ENCODE measurements at regions not wholly inside any gene's neighbourhood (a gene's known extent, or its start where the extent isn't known, plus 50 kb on each side); places are given as distances from the start of the nearest gene placed in this dataset.

GRCh38 chr5:2048664-2049063 lies 165.9 kb upstream of the IRX4 start:
- Histone ChIP-seq H3K4me1 (ENCODE audit: low read depth, poor library complexity, severe bottlenecking) (no peaks in the 10 kb centered on the region), H3K27me3 (ENCODE audit: insufficient read depth, low read depth) (no peaks in the 10 kb centered on the region), H3K36me3 (ENCODE audit: insufficient read depth) (no peaks in the 10 kb centered on the region), H3K9ac (no peak overlapping the region), H3K4me2 (no peak overlapping the region), H3K4me3 (IDR thresholded peaks at IDR 0.05; ENCODE audit: insufficient read depth, low read depth, low read length) (no peak overlapping the region), H3K27ac (no peak overlapping the region), H2AFZ (ENCODE audit: low read depth) (no peak overlapping the region), H4K20me1 (ENCODE audit: insufficient read depth) (no peaks in the 10 kb centered on the region), H3K79me2 (ENCODE audit: insufficient read depth, low read depth) (no peaks in the 10 kb centered on the region)
- TF ChIP-seq CTCF (conservative IDR thresholded peaks at IDR 0.05; ENCODE audit: low read depth, low read length), result no peak

GRCh38 chr5:2047341-2047927 lies 164.7 kb upstream of the IRX4 start:
- Histone ChIP-seq H3K4me1 (ENCODE audit: low read depth, poor library complexity, severe bottlenecking) (no peaks in the 10 kb centered on the region), H4K20me1 (ENCODE audit: insufficient read depth) (no peaks in the 10 kb centered on the region), H3K4me3 (IDR thresholded peaks at IDR 0.05; ENCODE audit: insufficient read depth, low read depth, low read length) (no peak overlapping the region), H3K4me2 (no peak overlapping the region), H3K79me2 (ENCODE audit: insufficient read depth, low read depth) (no peaks in the 10 kb centered on the region), H3K36me3 (ENCODE audit: insufficient read depth) (no peaks in the 10 kb centered on the region), H3K27me3 (ENCODE audit: insufficient read depth, low read depth) (no peaks in the 10 kb centered on the region), H3K9ac (no peak overlapping the region), H2AFZ (ENCODE audit: low read depth) (no peak overlapping the region), H3K27ac (no peak overlapping the region)
- TF ChIP-seq CTCF (conservative IDR thresholded peaks at IDR 0.05; ENCODE audit: low read depth, low read length), result no peak

- H3K9ac ChIP-seq, result no peak overlapping the region
- no peaks in the 10 kb centered on the region for H3K4me1 ChIP-seq (ENCODE audit: low read depth, poor library complexity, severe bottlenecking)
- TF ChIP-seq CTCF (conservative IDR thresholded peaks at IDR 0.05; ENCODE audit: low read depth, low read length), result no peak
- H3K27me3 ChIP-seq (ENCODE audit: insufficient read depth, low read depth), result no peaks in the 10 kb centered on the region
- H3K27ac ChIP-seq, result no peak overlapping the region
- H4K20me1 ChIP-seq (ENCODE audit: insufficient read depth), result no peaks in the 10 kb centered on the region
- no peak overlapping the region for H2AFZ ChIP-seq (ENCODE audit: low read depth)
- H3K4me2 ChIP-seq, result no peak overlapping the region
- no peaks in the 10 kb centered on the region for H3K36me3 ChIP-seq (ENCODE audit: insufficient read depth)
- no peak overlapping the region for H3K4me3 ChIP-seq (IDR thresholded peaks at IDR 0.05; ENCODE audit: insufficient read depth, low read depth, low read length)
- no peaks in the 10 kb centered on the region for H3K79me2 ChIP-seq (ENCODE audit: insufficient read depth, low read depth)
These were observed 161.3 kb upstream of the IRX4 start for GRCh38 chr5:2044041-2044440.

GRCh38 chr5:2039180-2039531 lies 156.4 kb upstream of the IRX4 start:
- Histone ChIP-seq H3K79me2 (ENCODE audit: insufficient read depth, low read depth) (no peaks in the 10 kb centered on the region), H3K4me1 (ENCODE audit: low read depth, poor library complexity, severe bottlenecking) (no peaks in the 10 kb centered on the region), H3K36me3 (ENCODE audit: insufficient read depth) (no peaks in the 10 kb centered on the region), H3K9ac (no peak overlapping the region), H3K4me3 (IDR thresholded peaks at IDR 0.05; ENCODE audit: insufficient read depth, low read depth, low read length) (no peak overlapping the region), H3K4me2 (no peak overlapping the region), H3K27me3 (ENCODE audit: insufficient read depth, low read depth) (no peaks in the 10 kb centered on the region), H2AFZ (ENCODE audit: low read depth) (peak overlapping the region; percentile 47; the same call in 1 of the 2 replicates), H4K20me1 (ENCODE audit: insufficient read depth) (no peaks in the 10 kb centered on the region), H3K27ac (no peak overlapping the region)
- no peak for TF ChIP-seq CTCF (conservative IDR thresholded peaks at IDR 0.05; ENCODE audit: low read depth, low read length)

All from KMS-11 (cell line).